KMS-11 (cell line): ENCODE measurements at regions not wholly inside any gene's neighbourhood (a gene's known extent, or its start where the extent isn't known, plus 50 kb on each side); places are given as distances from the start of the nearest gene placed in this dataset.

Experiments used
- H2AFZ ChIP-seq: fragments of 200-600 bp; sonication (generic); 2 replicates; pipeline ENCODE4 v1.6.1; 2016; ENCODE audit warnings: antibody characterized with exemption, mixed run types, low read depth
- H3K27ac ChIP-seq: fragments of 200-600 bp; sonication (generic); 2 replicates; pipeline ENCODE4 v1.6.1; 2016; ENCODE audit warnings: mild to moderate bottlenecking, mixed run types
- H3K27me3 ChIP-seq: fragments of 200-600 bp; sonication (generic); 2 replicates; pipeline ENCODE4 v1.6.1; 2017; ENCODE audit warnings: mild to moderate bottlenecking, low read depth, mixed run types, moderate library complexity; ENCODE audit not compliant: insufficient read depth
- H3K36me3 ChIP-seq: fragments of 200-600 bp; sonication (generic); 2 replicates; pipeline ENCODE4 v1.6.1; 2017; ENCODE audit warnings: mild to moderate bottlenecking, mixed run types; ENCODE audit not compliant: insufficient read depth
- H3K4me1 ChIP-seq: fragments of 200-600 bp; sonication (generic); 2 replicates; pipeline ENCODE4 v1.6.1; 2016; ENCODE audit warnings: mild to moderate bottlenecking, low read depth, mixed run types; ENCODE audit not compliant: poor library complexity, severe bottlenecking
- H3K4me2 ChIP-seq: fragments of 200-600 bp; sonication (generic); 2 replicates; pipeline ENCODE4 v1.7.0; 2016; ENCODE audit warnings: mild to moderate bottlenecking, mixed run types
- H3K4me3 ChIP-seq: fragments of 200-600 bp; sonication (generic); IDR thresholded peaks from 2 replicates; pipeline ENCODE4 v1.6.1; 2017; ENCODE audit warnings: low read depth, low read length, mixed read lengths; ENCODE audit not compliant: insufficient read depth
- H3K79me2 ChIP-seq: fragments of 200-600 bp; sonication (generic); 2 replicates; pipeline ENCODE4 v1.6.1; 2016; ENCODE audit warnings: low read depth, mixed run types; ENCODE audit not compliant: insufficient read depth
- H3K9ac ChIP-seq: fragments of 200-600 bp; sonication (generic); 2 replicates; pipeline ENCODE4 v1.6.1; 2016; ENCODE audit warnings: mild to moderate bottlenecking, mixed run types
- H4K20me1 ChIP-seq: fragments of 200-600 bp; sonication (generic); 2 replicates; pipeline ENCODE4 v1.6.1; 2016; ENCODE audit warnings: mild to moderate bottlenecking, mixed run types; ENCODE audit not compliant: insufficient read depth
- CTCF ChIP-seq: fragments of 200-600 bp; sonication (generic); conservative IDR thresholded peaks from 2 replicates; pipeline ENCODE4 v1.6.1; 2017; ENCODE audit warnings: low read depth, mild to moderate bottlenecking, antibody characterized with exemption, low read length, moderate library complexity, mixed read lengths

DNA sequence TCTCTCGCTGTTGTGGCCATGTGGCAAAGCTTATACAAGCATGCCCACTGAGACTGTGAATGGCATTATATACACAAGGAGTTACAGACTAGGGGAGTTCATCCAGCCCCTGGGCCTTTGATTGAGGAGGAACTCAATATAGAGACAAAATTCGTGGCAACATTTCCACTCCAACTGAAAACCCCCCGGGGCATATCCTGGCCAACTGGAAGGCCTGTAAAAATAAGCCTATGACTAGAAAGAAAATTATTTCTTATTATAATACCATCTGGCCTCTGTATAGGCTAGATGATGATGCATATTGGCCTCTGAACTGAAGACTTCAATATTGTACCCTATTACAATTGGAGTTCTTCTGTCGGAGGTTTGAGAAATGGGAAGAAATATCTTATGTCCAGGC, 175.5 kb upstream of the GJE1 start:
- no peaks in the 10 kb centered on the region for H3K36me3 ChIP-seq
- no peak overlapping the region for H3K4me2 ChIP-seq
- H3K4me1 ChIP-seq, result no peaks in the 10 kb centered on the region
- H3K27me3 ChIP-seq, result no peaks in the 10 kb centered on the region
- H3K9ac ChIP-seq, result no peak overlapping the region
- no peak overlapping the region for H2AFZ ChIP-seq
- no peak for TF ChIP-seq CTCF
- H3K79me2 ChIP-seq, result no peaks in the 10 kb centered on the region
- no peak overlapping the region for H3K4me3 ChIP-seq
- H3K27ac ChIP-seq, result no peak overlapping the region
- no peaks in the 10 kb centered on the region for H4K20me1 ChIP-seq

DNA sequence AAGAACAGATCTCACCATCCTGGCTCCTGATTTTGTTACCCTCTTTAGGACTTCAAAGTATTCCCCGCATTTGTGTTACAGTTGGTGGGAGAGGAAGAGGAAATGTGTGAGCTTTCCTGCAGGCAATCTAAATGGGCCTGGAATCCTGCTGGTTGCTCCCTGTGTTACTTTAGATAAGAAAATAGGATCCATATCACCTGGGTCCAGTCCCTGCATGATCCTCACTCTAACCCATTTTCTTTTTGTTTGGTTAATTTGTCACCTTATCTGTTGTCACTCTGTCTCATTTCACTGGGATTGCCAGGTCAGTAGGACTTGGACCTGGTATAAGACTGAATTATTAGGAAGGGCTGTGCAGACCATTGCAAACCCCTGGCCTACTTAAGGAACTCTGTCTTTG, 175.9 kb upstream of the GJE1 start:
- Histone ChIP-seq H2AFZ (no peak overlapping the region), H3K27ac (no peak overlapping the region), H3K4me1 (no peaks in the 10 kb centered on the region), H3K27me3 (no peaks in the 10 kb centered on the region), H4K20me1 (no peaks in the 10 kb centered on the region), H3K36me3 (no peaks in the 10 kb centered on the region), H3K4me3 (no peak overlapping the region), H3K79me2 (no peaks in the 10 kb centered on the region), H3K9ac (no peak overlapping the region), H3K4me2 (no peak overlapping the region)
- TF ChIP-seq CTCF, result no peak

DNA sequence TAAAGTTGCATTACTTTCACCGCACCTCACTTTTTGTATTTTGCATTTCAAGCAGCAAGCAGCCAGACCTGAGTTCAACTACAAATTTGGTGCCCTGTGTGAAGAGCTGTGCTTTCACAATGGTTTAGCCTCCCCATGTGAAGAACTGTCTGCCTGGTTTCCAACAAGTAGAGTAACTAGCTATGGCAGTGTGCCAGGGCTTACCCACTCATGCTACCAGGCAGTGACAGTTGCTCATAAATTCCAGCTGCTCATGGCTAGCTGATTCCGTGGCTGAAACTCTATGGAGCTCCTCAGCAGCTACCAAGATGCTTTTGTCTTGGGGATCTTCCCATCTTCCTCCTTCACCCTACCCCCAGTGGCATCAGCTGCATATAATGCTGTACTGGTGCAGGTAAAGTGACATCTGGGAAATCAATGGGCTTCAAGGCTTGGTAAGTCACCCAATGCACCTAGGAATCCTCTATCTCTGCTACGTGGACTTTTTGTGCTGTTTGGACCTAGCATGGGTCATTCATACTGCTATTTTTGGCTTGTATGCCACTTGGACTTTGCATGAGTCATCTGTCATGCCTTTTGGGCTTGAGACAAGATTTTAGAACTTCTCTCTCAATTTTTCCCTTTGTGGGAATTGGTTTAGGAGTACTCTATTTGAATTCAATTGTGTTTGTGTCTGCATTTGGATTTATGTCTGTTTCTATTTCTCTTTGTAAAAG, 176.5 kb upstream of the GJE1 start:
- no peak overlapping the region for H2AFZ ChIP-seq
- H3K9ac ChIP-seq, result no peak overlapping the region
- no peaks in the 10 kb centered on the region for H3K79me2 ChIP-seq
- H3K36me3 ChIP-seq, result no peaks in the 10 kb centered on the region
- no peaks in the 10 kb centered on the region for H3K4me1 ChIP-seq
- no peak overlapping the region for H3K4me2 ChIP-seq
- no peaks in the 10 kb centered on the region for H4K20me1 ChIP-seq
- no peak for TF ChIP-seq CTCF
- H3K4me3 ChIP-seq, result no peak overlapping the region
- no peaks in the 10 kb centered on the region for H3K27me3 ChIP-seq
- no peak overlapping the region for H3K27ac ChIP-seq

- H3K4me3 ChIP-seq, result no peak overlapping the region
Observed at GRCh38 chr6:141953072-141953471, 179.7 kb upstream of the GJE1 start.

More at GRCh38 chr6:141953072-141953471, 179.7 kb upstream of the GJE1 start:
- Histone ChIP-seq H3K9ac (no peak overlapping the region), H3K27me3 (no peaks in the 10 kb centered on the region), H3K79me2 (no peaks in the 10 kb centered on the region), H3K4me2 (no peak overlapping the region), H3K27ac (no peak overlapping the region), H2AFZ (no peak overlapping the region), H3K36me3 (no peaks in the 10 kb centered on the region), H3K4me1 (no peaks in the 10 kb centered on the region), H4K20me1 (no peaks in the 10 kb centered on the region)
- no peak for TF ChIP-seq CTCF
